ENCODE measurements at regions not wholly inside any gene's neighbourhood (a gene's known extent, or its start where the extent isn't known, plus 50 kb on each side); places are given as distances from the start of the nearest gene placed in this dataset.
A peak's percentile ranks its signal among the peaks of the same experiment; 100 is the strongest.
"Not testable (repeated sequence)": the region's sequence is repeated elsewhere in the genome, so short reads cannot be mapped to it uniquely, and the experiment has no call there.

DNA sequence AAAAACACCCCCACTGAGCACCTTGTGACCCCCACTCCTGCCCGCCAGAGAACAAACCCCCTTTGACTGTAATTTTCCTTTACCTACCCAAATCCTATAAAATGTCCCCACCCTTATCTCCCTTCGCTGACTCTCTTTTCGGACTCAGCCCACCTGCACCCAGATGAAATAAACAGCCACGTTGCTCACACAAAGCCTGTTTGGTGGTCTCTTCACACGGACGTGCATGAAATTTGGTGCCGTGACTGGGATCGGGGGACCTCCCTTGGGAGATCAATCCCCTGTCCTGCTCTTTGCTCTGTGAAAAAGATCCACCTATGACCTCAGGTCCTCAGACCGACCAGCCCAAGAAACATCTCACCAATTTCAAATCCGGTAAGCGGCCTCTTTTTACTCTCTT lies 419.8 kb downstream of the MAFB start:
- DNase-seq, ATAC-seq: not testable (repeated sequence)
- intact Hi-C loops (cut with DNase I): loop anchor here (10.0 kb wide), 1 partner anchor 426 kb away; no protein-coding TSS in a partner anchor

DNA sequence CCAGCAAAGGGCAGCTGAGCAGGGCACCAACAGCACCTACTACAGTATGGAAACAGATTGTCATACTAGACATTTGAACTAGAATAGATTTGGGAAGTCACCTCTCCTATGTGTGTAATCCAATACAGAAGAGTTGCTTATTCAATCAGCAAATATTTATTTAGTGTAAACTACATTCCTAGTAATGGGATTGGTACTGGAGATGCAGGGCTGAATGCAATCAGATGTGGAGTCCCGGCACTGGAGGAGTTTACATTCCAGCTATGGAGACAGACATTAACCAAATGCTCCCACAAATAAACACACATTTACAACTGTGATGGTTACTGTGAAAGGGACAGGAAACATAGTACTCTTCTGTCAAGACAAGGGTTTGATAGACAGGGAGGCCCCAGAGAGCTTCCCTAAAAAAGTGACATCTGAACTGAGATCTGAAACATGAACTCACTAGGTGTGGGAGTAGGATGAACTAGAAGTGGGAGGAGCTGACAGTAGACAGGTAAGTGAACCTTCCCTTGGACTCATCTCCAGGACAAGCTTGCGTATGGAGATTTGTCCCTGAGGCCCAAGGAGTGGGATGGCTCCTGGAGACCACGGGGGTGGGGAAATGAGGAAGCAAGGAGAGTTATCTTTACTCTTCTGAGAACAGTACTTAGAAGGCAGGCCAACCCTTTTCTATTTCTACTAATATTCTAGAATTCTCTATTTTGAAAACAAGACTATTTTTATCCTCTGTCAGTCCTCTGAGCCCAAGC lies 420.5 kb downstream of the MAFB start:
- ATAC-seq (no peak), DNase-seq (no peak)
- intact Hi-C loops (cut with DNase I): loop anchor here (10.0 kb wide), 1 partner anchor 426 kb away; no protein-coding TSS in a partner anchor

DNA sequence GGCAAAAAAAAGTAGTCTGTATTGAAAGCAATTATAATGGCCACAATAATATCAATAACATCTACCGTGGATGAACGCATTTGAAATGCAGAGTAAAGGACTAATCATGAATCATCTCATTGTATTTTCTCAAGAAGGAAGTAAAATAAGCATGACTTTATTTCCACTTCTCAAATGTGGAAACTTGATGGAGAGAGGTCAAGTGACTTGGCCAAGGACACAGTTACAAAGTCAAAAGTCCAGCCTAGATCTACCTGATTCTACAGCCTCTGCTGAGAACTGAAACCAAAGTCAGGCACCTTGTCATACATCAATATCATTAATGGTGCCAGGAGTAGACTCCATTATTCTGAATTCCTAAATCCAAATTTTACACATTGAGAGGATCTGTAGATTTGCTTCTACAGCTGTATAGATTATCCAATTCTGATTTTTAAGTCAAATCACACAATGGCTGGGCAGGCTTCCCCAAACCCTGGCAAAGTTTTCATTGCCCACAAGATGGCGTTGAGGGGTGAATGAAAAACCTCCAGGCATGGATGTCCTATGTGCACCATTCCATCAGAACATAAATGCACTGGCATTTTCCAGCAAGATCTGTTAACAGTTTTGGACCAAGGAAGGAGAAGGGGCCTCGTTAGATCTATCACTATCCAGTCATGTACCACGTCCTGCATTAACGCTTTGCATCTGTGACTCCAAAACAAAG lies 423.1 kb downstream of the MAFB start:
- DNase-seq (no peak), ATAC-seq (peak; percentile 41 to 73)
- intact Hi-C loops (cut with DNase I): loop anchor here (10.0 kb wide), 1 partner anchor 429 kb away; no protein-coding TSS in a partner anchor

DNA sequence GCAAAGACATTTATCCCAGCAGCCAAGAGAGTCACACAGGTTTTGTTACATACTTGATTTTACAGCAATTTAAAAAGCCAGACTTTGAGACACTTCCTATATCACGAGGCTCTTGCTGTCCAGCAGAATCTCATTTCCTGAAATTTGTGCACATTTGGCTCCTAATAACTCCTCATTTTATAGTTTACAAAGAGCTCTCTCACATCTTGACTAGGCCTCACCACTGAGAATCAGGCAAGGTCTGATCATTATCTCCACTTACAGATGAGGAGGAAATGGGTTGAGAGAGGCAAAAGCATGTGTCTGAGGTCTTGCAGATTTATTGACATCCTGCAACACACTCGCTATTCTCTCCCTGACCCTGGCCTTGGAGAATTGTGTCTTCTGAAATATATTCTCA lies 426.8 kb downstream of the MAFB start:
- intact Hi-C loops (cut with DNase I): loop anchor here (10.0 kb wide), 1 partner anchor 433 kb away; no protein-coding TSS in a partner anchor
- DNase-seq (no peak), ATAC-seq (no peak)

DNA sequence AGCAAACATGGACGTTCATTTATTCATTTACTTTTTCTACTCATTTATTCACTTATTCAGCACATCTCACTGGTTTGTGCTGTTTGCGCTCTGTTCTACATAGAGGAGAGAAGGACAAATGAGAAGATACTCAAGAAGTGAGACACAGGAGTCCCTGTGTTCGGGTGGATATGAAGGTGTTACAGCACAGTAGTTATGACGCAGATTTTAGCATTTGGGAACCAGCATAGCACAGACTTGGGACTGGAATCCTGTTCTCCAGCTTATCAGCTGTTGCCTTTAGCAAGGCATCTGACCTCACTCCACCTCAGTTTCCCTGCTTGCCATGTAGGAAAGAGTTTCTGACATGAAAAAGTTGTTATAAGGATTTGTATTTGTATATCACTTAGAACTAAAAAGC lies 430.1 kb downstream of the MAFB start:
- ATAC-seq (no peak), DNase-seq (no peak)
- intact Hi-C loops (cut with DNase I): no loop called here

DNA sequence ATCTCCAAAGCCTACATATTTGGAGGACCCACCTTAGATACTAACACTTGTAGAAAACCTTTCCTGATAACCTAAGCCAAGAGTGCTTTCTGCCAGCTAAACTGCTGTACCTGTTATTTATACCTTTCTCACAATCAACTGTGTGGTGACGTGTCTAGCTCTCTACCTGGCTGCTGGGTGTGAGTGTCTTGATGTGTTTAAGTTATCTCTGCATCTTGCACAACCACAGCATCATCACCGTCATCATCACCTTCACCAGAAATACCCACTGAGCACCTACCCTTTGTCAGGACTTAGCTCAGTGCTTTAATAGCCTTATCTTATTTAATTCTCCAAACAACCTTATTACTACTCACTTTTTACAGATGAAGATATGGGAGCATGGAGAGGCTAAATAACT lies 431.3 kb downstream of the MAFB start:
- intact Hi-C loops (cut with DNase I): no loop called here

DNA sequence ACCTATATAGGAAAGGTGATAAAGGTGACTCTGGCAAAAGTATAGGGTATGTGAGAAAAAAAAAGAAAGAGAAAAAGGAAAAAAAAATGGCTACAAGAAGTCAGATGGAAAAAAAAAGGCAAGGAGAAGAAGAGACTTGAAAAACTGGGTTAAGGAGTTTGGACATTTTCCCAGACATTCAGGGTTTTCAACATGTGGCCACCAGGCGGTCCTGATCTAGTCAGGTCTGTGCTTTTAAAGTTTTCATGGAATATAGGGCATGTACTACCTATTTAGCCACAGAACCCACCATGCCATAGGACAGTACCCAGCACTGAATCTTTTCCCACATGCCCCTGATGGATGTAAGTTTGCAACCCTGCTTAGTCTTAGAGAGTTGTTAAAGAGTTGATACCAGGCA lies 433.7 kb downstream of the MAFB start:
- peak in 1 of 2 donors; percentile 34 for ATAC-seq
- intact Hi-C loops (cut with DNase I): no loop called here
- DNase-seq: no peak

More for the DNA sequence above, 431.3 kb downstream of the MAFB start:
- ATAC-seq (no peak), DNase-seq (no peak)

DNA sequence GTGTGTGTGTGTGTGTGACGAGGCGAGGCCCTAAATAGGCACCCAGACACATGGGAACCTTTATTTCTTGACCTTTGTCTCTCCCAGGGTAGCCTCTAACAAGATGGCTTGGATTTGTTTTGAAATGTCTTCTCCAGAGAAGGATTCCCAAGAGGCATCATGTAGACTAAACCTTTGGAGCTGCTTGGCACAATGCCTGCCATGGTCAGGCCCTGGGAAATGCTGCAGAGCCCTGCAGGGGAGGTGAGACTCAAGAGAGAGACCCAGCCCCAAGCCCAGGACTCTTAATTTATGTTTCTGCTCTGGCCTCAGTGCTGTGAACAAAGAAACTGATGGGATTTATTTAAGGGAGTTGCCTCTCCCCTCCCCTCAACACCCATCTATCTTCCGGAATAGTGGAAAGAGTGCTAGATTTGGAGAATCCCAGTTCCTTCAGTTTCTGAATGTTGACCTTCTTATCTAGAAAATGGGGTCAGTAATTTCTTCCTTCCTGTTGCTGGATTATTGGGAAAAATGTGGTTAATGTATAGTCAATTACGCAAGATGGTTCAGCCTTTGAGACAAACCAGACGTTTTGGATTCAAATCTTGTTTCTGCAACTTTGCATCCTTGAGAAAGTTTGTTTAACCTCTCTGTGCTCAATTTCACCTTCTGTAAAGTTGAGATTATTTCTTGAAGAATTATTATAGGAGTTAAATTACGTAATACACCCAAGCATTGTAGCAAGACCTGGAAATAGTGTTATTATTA lies 434.8 kb downstream of the MAFB start:
- no peak for DNase-seq
- ATAC-seq: peak in 1 of 2 donors; percentile 59
- intact Hi-C loops (cut with DNase I): no loop called here

DNA sequence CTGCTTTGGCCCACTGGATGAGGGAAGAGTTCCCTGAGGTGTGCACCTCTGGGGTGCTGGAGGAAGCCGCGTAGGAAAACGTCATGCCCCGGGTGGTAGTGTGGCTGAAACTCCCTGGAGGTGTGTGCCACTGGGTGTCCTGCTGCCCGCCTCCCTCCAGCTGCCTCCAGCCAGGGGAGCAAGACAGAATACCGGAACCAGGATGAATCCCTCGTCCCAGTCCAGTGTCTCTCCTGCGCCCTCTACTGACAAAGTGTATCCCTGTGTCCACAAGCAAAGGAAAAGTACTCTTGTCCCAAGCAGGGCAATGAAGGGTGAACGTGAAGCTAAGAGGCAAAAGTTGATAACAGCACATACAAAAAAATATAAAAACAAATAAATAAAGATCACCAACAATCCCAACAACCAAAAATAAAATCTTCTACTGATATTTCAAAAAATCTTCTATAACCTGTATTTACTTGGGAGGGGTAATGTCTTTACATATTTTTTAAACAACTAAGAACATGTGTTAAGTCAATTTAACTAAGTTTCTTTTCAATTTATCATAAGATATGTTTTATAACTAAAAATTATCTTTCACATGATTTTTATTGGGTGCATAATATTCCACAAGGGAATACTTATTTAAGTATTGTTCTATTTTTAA lies 437.6 kb downstream of the MAFB start:
- intact Hi-C loops (cut with DNase I): no loop called here
- ATAC-seq (peak in 1 of 2 donors; percentile 29), DNase-seq (no peak)

DNA sequence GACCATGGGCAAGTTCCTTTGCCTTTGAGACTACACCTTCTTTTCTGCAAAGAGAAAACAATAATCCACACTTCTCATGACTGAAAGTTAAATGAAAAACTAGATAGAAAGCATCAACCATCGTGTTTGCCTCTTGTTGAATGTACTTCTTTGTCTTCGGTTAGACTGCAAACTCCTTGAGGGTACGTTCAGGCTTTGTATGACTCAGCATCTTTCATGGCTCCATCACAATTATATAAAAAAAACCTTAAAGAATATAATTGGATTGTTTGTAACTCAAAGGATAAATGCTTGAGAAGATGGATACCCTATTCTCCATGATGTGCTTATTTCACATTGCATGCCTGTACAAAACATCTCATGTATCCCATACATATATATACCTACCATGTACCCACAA lies 439.2 kb downstream of the MAFB start:
- no peak for DNase-seq
- ATAC-seq: no peak
- intact Hi-C loops (cut with DNase I): no loop called here

DNA sequence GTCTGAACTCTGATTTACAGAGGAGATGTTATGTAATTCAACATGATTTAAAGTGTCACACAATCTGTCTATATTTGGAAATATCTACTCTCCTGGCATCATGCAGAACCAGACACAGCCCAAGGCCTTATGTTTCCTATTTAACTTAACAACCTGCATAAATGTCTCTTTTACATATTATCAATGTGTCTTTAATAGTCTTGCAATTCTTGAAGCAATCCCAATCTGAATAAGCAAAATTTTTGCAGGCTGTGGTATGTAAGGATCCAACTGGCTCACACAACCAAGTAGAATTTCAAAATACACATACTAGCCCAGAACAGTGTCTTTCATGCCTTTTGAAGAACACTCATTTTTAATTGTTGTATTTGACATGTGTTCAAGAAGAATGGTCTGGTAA lies 443.2 kb downstream of the MAFB start:
- intact Hi-C loops (cut with DNase I): no loop called here
- ATAC-seq (no peak), DNase-seq (no peak)

DNA sequence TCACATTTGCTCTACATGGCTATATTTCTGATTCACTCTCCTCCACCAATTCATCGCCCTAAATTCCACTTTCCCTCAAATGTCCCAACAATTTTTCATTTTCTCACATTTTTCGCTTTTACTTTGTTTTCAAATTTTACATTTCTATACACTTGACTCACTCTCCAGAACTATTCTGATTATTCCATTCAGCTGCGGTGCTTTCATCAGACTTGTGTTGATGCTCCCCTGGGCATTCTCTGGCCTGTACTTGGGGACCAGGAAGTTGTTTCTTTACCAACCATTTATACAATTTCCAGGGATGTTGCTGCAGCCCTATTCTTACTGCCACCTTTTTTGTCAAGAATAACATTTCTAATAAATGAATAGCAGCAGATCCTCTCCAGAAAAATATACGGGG lies 444.8 kb downstream of the MAFB start:
- intact Hi-C loops (cut with DNase I): no loop called here
- DNase-seq: no peak
- no peak for ATAC-seq

DNA sequence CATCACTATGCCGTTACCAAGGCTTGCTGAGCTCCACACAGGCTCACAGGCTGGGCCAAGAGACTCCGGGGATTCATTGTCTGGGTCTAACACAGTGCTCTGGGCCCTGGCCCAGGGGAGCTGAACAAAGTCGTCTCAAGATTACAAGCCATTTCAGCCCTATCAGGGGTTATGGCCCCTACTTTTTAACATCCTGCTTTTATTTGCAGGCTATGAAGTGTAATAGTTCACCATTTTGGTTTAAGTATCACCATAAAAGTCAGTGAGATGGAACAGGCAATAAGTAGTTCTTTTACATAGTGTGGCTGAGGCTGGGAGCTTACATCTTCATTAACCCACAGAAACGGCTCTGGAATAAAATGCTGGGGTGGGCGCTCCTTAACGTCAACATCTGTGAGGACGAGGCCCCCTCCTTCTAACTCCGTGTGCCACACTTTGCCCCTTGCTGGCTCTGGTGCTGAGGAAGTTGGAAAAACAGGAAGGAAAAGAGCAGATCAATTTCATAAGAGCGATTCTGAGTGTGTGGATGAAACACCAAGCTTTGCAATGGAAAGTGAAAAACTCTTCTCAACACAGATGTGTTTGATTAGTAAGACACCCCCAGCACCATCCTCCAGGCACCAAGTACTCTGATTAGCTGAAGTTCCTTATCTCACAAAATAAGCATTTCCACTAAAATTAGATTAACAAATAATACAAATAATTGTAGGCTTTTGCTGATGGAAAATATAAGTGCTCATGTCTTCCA lies 447.3 kb downstream of the MAFB start:
- ATAC-seq: no peak
- intact Hi-C loops (cut with DNase I): no loop called here
- DNase-seq: no peak

DNA sequence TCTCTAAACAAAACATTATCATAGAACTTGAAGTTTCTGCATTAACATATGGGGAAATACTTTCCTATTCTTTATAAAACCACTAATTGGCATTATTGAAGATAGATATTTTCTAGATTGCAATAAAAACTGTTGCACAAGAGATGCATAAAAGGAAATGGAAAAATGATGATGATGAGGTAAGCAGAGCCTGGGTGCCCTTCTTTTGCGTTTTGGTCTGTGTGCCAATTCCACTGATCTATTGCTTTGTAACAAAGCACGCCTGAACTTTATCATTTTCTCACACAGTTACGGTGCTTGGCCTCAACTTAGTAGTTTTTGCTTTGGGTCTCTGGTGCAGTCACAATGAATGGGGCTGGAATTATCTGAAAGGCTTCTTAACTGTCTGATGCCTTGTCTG lies 450.5 kb downstream of the MAFB start:
- ATAC-seq: no peak
- intact Hi-C loops (cut with DNase I): no loop called here
- DNase-seq: no peak

DNA sequence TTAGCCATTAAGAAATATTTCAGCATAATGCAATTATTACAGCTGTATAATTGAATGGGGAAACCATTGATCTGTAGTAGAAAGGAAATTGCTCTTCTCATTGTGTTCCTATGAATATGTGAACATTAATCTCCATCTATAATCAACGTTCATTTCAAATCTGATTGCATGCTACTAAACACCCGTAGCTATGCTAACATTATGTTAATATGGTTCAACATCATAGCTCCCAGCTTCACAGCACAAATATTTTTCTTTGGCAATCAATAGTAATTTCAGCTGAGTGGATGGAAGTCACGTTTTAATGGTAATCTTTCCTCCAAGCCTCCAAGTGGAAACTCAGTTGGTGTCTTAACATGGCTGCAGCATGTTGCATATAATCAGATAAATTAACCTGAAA lies 454.4 kb downstream of the MAFB start:
- DNase-seq (no peak), ATAC-seq (no peak)
- intact Hi-C loops (cut with DNase I): no loop called here

DNA sequence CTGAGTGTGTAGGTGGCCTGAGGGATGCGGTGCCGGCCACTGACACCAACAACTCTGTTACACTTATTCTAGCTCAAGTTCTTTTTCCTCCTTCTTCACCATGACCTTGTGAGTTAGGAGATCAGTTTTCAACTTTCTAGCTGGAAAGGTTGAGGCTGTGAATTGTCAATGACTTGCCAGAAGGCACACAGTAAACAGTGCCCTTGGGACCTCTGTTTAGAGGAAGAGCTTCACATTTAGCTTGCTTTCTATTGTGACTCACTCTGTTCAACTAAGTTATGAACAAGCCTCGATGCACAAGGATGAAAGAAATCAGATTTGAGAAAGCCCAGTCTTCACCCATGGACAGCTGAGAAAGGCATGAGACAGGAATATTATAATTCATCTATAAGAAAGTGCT lies 455.6 kb downstream of the MAFB start:
- no peak for ATAC-seq

DNA sequence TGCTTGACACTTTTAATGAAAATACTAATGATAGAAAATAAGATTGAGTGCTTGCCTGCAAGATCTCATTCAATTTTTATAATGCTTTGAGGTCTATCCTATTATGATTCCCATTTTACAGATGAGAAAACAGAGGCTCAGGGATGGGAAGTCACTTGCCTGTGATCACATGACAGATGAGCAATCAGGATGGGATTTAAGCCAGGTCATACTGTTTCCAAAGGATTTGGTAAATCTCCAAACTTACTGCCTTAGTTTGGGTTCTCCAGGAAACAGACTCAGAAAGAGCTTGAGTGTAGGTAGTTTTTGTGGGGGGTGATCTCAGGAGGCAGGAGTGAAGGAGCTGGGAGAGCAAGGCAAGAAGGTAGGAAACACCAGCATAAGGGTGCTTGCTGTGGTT lies 456.3 kb downstream of the MAFB start:
- no peak for DNase-seq
- intact Hi-C loops (cut with DNase I): no loop called here
- ATAC-seq: no peak

More for the DNA sequence above, 455.6 kb downstream of the MAFB start:
- intact Hi-C loops (cut with DNase I): no loop called here
- DNase-seq: no peak

DNA sequence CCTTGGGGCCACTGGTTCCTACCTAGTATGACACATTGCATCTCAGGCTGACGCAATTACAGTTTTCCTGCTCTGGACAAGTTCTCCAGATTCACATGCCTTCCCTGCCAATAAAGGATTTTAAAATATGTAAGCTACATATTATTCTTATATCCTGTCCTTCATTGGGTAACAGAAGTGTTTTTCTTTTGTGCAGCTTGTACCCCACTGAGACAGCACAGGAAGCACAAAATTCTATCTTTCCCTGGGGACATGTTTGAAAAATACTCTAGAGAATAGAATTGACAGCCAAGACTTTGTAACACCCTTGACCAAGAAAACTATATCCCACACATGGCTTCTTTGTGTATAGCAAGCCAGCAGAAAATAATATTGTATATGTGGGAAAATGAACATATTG lies 456.8 kb downstream of the MAFB start:
- DNase-seq: no peak
- intact Hi-C loops (cut with DNase I): no loop called here

DNA sequence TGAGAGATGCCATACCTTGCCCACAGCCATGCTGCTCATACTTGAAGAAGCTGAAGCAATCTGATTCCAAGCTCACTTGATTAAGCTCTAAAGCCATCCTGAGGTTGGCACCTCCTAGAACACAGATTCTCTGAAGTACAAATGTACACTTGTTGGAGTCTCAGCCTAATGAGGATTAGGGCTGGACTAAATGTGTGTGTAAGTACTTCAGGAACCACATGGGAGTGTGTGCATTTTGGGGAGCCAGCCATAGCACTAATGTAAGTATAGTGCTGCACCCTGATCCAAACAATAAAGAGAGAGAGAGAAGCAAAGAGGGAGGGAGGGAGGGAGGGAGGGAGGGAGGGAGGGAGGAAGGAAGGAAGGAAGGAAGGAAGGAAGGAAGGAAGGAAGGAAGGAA lies 458.6 kb downstream of the MAFB start:
- no peak for DNase-seq
- intact Hi-C loops (cut with DNase I): no loop called here
- no peak for ATAC-seq

More for the DNA sequence above, 456.8 kb downstream of the MAFB start:
- no peak for ATAC-seq
